T-helper 1 cell treated with Interleukin-12 subunit alpha and Interleukin-12 subunit beta and Interleukin-4 antibody, amounts not matched to agents 30 μg/mL and 1 μg/mL, for 36 hours (primary cell): ENCODE measurements at regions not wholly inside any gene's neighbourhood (a gene's known extent, or its start where the extent isn't known, plus 50 kb on each side); places are given as distances from the start of the nearest gene placed in this dataset.
A peak's percentile ranks its signal among the peaks of the same experiment; 100 is the strongest.
"Not testable (repeated sequence)": the region's sequence is repeated elsewhere in the genome, so short reads cannot be mapped to it uniquely, and the experiment has no call there.

Source experiments
- H3K27ac Mint-ChIP-seq: one replicate; pipeline ENCODE4 v1.8.0; 2021; ENCODE audit warnings: mild to moderate bottlenecking, mixed read lengths
- H3K27me3 Mint-ChIP-seq: one replicate; pipeline ENCODE4 v1.8.0; 2021; ENCODE audit warnings: low read depth, mixed read lengths
- H3K36me3 Mint-ChIP-seq: one replicate; pipeline ENCODE4 v1.8.0; 2021; ENCODE audit warnings: low read depth, mixed read lengths
- H3K4me1 Mint-ChIP-seq: one replicate; pipeline ENCODE4 v1.8.0; 2021; ENCODE audit warnings: low read depth, mixed read lengths
- H3K4me3 Mint-ChIP-seq: one replicate; pipeline ENCODE4 v1.8.0; 2021; ENCODE audit warnings: mild to moderate bottlenecking, moderate library complexity, mixed read lengths
- H3K9me3 Mint-ChIP-seq: one replicate; pipeline ENCODE4 v1.8.0; 2021; ENCODE audit warnings: mixed read lengths

DNA sequence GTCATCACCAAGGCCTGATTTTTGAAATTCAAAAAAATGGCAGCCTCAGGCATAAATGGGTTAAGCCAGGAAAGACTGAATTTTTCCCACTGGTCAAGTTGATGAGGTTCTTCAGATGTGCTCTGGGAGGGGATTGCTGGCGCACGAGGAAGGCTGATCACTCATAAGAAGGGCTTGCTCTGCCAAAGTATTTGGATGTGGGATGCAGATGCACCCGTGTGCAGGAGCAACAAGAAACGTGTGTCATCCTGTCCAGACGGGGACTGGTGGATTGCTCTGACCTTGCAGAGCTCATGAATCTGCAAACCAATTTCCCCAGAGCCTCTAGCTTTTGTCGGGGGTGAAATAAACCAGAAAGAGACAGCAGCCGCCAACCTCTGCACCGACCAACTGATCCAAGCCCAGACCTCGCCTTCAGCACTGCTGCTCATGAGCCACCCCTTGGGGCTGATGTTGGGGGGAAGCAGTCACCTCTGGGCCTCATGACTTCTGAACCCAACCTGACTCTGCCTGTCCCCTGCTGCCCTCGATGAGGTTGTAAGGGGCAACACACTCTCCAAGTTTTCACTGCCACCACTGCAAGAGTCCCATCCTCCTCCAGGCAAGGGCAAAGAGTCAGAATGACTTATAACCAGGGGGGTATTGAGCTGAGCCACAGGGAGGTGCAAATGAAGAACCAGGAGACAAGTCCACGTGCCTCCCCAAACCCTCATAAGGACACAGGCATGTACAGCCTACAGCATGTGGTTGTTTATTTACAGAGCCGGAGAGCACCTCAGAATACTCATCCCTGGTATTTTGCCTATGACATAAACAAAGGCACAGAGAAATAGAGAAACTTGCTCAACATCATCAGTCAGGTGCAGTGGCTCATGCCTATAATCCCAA, 452.0 kb downstream of the SOX9 start:
- Mint-ChIP-seq H3K4me3 (no peak overlapping the region), H3K27ac (no peak overlapping the region), H3K4me1 (no peaks in the 10 kb centered on the region), H3K36me3 (no peaks in the 10 kb centered on the region), H3K27me3 (peaks cover 25% of the 10 kb centered on the region), H3K9me3 (no peaks in the 10 kb centered on the region)

DNA sequence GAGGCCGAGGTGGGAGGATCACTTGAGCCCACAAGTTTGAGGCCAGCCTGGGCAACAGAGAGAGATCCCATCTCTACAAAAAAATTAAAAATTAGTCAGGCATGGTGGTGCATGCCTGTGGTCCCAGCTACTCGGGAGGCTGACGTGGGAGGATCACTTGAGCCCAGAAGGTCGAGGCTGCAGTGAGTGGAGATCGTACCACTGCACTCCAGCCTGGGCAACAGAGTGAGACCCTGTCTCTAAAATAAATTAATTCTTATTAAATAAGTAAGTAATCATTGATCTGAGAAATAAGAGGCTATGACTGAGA, 452.6 kb downstream of the SOX9 start:
- not testable (repeated sequence) for H3K4me1 Mint-ChIP-seq, H3K36me3 Mint-ChIP-seq, H3K27ac Mint-ChIP-seq, H3K4me3 Mint-ChIP-seq, H3K9me3 Mint-ChIP-seq
- peaks cover 20% of the 10 kb centered on the region for H3K27me3 Mint-ChIP-seq

DNA sequence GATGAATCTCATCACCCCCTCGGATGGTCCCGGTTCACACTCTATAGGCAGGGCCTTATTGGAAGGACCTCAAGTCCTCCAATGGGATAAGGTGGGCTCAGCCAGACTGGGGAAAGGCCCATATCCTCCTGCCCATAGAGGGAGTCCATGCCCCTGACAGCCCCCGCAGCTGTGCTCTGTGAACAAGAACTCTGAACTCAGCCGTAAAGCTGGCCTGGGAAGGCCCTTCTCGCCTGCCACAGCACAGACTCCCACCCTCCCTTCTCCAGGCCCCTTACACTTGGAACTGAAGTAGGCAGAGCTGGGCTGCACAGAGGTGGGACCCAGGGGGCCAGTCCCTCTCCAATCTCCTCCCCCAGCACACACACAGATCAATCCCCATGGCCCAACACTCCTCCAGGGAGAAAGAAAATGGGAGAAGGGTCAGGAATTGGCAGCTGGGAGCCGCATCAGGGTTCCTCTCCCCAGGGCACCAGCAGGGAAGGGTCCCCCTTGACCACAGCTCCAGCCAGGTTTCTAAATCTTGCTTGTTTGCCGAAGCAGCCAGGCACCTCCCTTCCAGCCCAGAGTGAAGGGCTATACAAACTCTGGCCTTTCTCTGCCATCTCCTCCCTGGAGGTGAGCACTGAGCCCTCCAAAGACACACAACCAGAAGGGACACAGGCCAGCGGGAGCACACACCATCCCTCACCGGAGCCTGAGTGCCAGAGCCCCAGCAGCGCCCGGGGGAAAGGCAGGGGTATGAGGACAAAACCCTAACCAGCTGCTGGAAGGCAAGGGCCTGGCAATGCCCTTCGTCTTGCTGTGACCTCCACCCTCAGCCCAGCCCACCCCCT, 454.1 kb downstream of the SOX9 start:
- Mint-ChIP-seq H3K27me3 (peaks cover 20% of the 10 kb centered on the region), H3K4me3 (no peak overlapping the region), H3K9me3 (no peaks in the 10 kb centered on the region), H3K4me1 (no peaks in the 10 kb centered on the region), H3K27ac (no peak overlapping the region), H3K36me3 (no peaks in the 10 kb centered on the region)

DNA sequence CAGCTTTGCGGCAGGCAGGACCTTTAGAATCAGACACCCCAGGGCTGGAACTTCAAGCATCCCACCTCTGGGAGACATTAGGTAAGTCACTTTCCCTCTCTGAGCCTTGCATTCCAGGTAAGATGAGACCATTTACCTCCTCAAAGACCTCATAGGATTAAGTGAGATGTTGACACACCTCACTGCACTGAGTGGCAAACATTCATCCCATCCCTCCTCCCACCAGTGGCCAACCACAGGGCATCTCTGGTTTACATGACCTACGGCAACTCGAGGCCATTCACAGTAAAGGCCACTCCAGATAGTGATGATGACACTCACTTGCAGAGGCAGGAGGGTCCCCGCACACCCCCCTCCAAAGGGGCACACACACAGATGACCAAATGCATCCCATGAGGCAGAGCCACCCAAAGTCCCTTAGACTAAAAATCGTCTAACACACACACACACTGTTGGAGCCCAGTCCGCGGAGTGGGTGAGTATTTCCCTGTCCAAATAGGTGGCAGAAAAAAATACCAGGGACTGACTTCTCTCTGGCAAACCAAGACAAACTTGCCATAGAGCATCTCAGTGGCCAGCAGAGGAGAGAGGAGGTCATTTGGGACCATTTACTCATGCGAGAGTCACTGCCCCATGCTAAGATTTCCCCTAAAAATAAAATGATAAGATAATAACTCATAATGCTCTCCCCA, 454.9 kb downstream of the SOX9 start:
- Mint-ChIP-seq H3K4me1 (no peaks in the 10 kb centered on the region), H3K4me3 (no peak overlapping the region), H3K27me3 (peaks cover 20% of the 10 kb centered on the region), H3K36me3 (no peaks in the 10 kb centered on the region), H3K27ac (no peak overlapping the region), H3K9me3 (no peaks in the 10 kb centered on the region)

DNA sequence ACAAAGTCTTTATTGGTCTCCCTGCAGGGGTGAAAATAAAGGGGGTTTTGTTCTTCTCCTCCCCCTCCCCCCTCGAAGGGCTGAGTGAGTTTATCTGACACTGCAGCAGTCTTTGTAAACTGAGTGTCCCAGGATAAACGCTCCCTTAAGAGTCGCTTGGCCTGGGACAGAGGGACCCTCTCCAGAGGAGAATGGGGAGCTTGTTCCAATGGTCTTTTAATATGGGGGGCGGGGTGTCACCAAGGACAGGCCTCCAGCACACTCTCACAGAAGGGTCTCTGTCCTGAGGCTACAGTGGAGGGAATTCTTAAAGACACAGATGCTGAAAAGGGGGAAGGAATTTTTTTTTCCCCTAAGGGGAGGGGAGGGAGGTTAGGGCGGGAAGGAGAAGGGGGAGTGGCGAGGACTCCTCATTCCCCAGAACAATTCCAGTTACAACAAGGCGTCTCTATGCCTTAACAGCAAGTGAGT, 455.5 kb downstream of the SOX9 start:
- H3K27ac Mint-ChIP-seq: no peak overlapping the region
- no peaks in the 10 kb centered on the region for H3K9me3 Mint-ChIP-seq
- no peaks in the 10 kb centered on the region for H3K36me3 Mint-ChIP-seq
- H3K4me3 Mint-ChIP-seq: no peak overlapping the region
- H3K4me1 Mint-ChIP-seq: no peaks in the 10 kb centered on the region
- H3K27me3 Mint-ChIP-seq: peaks cover 20% of the 10 kb centered on the region

DNA sequence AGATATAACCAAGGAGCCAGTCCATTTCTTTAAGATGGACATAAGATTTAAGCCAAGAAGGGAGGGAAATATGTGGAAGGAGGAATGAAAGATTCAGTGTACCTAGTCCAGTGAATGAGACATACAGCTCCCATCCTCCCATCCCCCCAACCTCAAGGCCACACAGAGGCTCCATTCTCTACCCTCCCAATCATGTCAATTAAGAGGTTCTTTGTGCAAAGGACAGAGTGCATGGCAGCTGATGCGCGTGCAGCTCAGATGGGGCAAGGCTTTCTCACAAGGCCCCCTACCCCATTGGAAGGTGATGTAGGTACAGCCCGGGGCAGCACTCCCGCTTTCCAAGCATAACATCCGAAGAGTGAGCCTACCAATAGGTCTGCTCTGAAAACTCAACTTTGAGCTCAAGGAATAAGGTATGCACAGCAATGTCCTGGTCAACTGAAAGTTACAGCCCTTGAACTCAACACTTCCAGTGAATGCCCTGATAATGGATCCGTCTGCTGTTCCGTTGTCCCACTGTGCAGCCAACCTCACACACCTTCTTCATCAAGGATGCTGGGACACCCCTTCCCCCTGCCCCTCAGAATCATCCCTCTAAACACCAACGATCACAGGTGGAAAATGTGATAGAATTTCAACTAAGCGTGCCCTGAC, 458.1 kb downstream of the SOX9 start:
- H3K4me1 Mint-ChIP-seq: no peaks in the 10 kb centered on the region
- no peaks in the 10 kb centered on the region for H3K9me3 Mint-ChIP-seq
- peaks cover 20% of the 10 kb centered on the region for H3K27me3 Mint-ChIP-seq
- no peak overlapping the region for H3K4me3 Mint-ChIP-seq
- no peaks in the 10 kb centered on the region for H3K36me3 Mint-ChIP-seq
- H3K27ac Mint-ChIP-seq: no peak overlapping the region

DNA sequence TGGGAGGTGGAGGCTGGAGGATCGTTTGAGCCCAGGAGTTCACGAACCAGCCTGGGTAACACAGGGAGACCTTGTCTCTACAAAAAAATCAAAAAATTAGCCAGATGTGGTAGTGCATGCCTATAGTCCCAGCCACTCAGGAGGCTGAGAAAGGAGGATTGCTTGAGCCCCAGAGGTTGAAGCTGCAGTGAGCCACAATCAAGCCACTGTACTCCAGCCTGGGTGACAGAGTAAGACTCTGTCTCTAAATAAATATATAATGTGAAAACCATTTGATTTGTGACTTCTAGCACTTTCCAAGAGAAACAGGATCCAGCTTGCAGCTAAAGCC, 459.1 kb downstream of the SOX9 start:
- Mint-ChIP-seq H3K9me3 (no peaks in the 10 kb centered on the region), H3K4me3 (no peak overlapping the region), H3K27ac (no peak overlapping the region), H3K27me3 (peaks cover 15% of the 10 kb centered on the region), H3K36me3 (no peaks in the 10 kb centered on the region), H3K4me1 (no peaks in the 10 kb centered on the region)

DNA sequence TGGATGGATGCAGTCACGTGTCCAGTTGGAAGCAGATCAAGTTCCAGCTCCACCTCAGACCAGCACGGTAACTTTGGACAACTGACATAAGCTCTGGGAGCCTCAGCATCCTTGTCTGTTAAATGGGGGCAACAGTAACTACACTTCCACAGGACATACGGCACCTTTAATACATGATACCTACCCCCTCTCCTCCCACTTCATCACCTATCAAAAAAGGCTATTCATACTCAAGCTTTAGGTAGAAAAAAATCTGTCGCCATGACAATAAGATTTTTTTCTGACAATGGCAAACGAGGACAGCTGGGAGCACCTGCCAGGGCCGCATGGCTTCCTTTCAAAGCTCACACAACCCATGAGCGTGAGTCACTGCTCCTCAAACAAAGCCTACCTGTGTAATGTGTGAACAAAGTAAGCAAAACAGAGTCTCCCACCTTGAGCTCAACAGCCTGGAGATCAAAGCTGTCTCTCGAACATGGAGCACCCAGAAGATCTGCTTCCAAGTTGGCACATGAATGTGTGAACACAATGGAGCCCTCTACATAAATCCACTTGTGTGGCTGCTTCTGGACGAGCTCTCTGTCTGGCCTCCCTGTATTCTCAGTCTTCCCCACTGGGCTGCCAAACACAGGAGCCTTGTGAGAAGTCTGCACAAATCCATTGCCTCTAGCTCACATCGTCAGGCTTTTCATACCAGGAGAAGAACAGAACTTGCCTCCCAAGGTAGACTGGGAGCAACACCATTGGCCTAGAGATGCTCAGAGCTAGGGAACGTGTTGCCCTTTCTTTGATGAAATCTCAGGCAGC, 459.7 kb downstream of the SOX9 start:
- H3K4me3 Mint-ChIP-seq: no peak overlapping the region
- no peaks in the 10 kb centered on the region for H3K4me1 Mint-ChIP-seq
- no peaks in the 10 kb centered on the region for H3K9me3 Mint-ChIP-seq
- peaks cover 15% of the 10 kb centered on the region for H3K27me3 Mint-ChIP-seq
- no peak overlapping the region for H3K27ac Mint-ChIP-seq
- H3K36me3 Mint-ChIP-seq: no peaks in the 10 kb centered on the region

DNA sequence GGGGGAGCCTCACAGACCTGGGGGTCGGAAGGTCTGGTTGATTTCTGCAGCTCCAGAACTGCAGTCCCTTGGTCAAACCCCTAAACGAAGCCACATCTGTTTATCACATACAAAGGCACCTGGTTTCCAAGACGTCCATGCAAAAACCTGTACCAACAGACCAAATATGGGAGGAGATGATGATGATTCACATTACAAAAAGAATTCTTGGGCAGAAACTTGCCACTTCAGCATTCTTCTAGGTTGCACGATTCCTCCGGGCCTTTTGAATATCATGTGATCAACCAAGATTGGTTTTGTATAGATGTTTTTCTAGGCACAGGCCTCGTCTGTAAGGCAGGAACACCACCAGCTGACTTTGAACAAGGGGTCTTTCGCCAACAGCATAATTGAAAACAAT, 466.3 kb downstream of the SOX9 start:
- no peak overlapping the region for H3K27ac Mint-ChIP-seq
- peaks cover 33% of the 10 kb centered on the region for H3K4me1 Mint-ChIP-seq
- H3K9me3 Mint-ChIP-seq: no peaks in the 10 kb centered on the region
- H3K27me3 Mint-ChIP-seq: peaks cover 35% of the 10 kb centered on the region
- H3K4me3 Mint-ChIP-seq: no peak overlapping the region
- H3K36me3 Mint-ChIP-seq: no peaks in the 10 kb centered on the region

DNA sequence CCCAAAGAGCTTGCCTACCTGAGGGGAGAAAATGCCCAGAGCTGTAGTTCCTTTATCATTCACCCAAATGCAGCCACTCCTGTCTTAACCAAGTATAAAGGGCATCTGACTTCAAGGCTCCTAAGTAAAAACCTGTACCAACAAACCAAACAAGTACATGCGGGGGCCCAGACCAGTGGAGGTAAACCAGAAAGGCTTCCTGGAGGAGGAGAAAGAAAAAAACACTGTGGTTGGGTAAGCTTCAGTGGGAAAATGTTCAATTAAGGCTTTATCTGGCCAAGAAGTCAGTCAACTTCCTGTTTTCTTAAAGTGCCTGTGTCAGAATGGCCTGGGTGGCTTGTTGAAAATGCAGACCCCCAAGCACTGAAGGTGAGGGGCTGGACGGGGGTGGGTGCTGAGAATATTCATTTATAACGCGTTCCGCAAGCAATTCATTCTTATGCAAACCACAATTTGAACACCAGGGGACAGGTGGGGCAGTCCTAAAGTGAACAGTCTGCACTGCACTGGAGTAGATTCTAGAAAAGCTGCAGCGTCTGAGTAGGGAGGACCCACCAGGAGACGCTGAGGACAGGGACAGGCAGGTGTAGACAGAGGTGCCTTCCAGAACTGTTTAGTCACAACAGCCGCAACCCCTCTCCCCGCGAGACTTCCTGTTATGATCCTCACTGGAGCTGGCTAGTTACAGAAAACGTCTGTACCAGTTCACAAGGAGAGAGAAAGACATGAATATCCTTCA, 467.1 kb downstream of the SOX9 start:
- H3K36me3 Mint-ChIP-seq: no peaks in the 10 kb centered on the region
- peaks cover 36% of the 10 kb centered on the region for H3K4me1 Mint-ChIP-seq
- H3K27ac Mint-ChIP-seq: peak overlapping the region; percentile 62
- H3K27me3 Mint-ChIP-seq: peaks cover 36% of the 10 kb centered on the region
- H3K9me3 Mint-ChIP-seq: no peaks in the 10 kb centered on the region
- peak overlapping the region; percentile 8 for H3K4me3 Mint-ChIP-seq

DNA sequence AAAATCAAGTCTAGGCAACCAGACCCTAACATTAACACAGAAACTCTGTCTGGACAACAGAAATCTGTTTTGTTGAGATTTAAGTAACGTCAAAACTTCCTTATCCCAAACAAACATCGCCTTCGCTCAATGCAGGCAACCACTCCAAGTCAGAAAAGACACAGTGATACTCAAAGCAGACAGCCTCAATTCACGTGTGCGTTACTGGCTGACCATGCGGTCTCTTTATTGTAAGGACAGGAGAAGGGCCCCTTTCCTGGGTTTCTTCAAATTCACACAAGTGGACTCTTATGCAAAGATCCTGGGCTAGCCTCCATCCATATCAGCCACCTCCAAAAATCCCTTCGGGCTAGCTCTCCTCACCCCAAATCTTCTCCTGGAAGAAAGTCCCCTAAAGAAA, 467.7 kb downstream of the SOX9 start:
- H3K27ac Mint-ChIP-seq: no peak overlapping the region
- H3K4me3 Mint-ChIP-seq: no peak overlapping the region
- peaks cover 36% of the 10 kb centered on the region for H3K4me1 Mint-ChIP-seq
- no peaks in the 10 kb centered on the region for H3K9me3 Mint-ChIP-seq
- H3K36me3 Mint-ChIP-seq: no peaks in the 10 kb centered on the region
- peaks cover 42% of the 10 kb centered on the region for H3K27me3 Mint-ChIP-seq

DNA sequence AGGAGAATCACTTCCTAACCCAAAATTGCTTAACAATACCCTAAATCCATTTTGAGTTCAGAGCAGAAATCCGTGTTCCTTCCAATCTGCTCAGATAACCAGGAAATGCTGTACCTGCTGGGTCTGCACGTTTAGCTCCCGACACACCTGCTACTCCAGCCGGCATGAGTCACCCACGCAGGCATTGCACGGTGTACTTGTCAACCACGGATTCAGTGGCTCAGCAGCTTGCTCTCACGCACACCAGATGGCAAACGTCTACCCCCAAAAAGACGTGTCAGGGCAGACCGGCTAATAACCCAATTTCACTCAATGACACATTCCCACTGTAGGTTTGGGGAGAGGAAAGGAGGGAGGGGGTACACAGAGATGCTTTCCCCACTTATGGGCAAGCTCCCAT, 468.1 kb downstream of the SOX9 start:
- Mint-ChIP-seq H3K27me3 (peaks cover 46% of the 10 kb centered on the region), H3K27ac (no peak overlapping the region), H3K36me3 (no peaks in the 10 kb centered on the region), H3K4me3 (no peak overlapping the region), H3K4me1 (peaks cover 36% of the 10 kb centered on the region), H3K9me3 (no peaks in the 10 kb centered on the region)

DNA sequence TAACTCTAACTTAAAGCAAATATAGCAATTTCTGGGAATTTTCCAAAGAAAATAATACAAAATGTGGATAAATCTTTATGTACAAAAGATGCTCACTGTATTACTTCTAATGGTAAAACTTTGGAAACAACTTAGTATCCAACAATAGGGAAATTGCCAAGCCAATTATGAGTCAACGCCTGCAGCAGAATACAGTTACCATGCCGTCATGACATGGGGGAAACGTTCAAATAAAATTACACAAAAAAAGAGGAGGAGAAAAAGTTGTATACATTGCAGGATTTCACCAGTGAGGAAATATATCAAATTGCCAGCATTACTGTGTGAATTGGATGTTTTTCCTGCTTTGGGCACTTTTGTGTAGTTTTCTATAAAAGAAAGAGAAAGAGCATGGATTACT, 469.6 kb downstream of the SOX9 start:
- Mint-ChIP-seq H3K9me3 (no peaks in the 10 kb centered on the region), H3K36me3 (no peaks in the 10 kb centered on the region), H3K4me1 (peaks cover 36% of the 10 kb centered on the region), H3K4me3 (peak overlapping the region; percentile 43), H3K27ac (no peak overlapping the region), H3K27me3 (peaks cover 59% of the 10 kb centered on the region)
